ENCODE measurements at regions not wholly inside any gene's neighbourhood (a gene's known extent, or its start where the extent isn't known, plus 50 kb on each side); places are given as distances from the start of the nearest gene placed in this dataset.

DNA sequence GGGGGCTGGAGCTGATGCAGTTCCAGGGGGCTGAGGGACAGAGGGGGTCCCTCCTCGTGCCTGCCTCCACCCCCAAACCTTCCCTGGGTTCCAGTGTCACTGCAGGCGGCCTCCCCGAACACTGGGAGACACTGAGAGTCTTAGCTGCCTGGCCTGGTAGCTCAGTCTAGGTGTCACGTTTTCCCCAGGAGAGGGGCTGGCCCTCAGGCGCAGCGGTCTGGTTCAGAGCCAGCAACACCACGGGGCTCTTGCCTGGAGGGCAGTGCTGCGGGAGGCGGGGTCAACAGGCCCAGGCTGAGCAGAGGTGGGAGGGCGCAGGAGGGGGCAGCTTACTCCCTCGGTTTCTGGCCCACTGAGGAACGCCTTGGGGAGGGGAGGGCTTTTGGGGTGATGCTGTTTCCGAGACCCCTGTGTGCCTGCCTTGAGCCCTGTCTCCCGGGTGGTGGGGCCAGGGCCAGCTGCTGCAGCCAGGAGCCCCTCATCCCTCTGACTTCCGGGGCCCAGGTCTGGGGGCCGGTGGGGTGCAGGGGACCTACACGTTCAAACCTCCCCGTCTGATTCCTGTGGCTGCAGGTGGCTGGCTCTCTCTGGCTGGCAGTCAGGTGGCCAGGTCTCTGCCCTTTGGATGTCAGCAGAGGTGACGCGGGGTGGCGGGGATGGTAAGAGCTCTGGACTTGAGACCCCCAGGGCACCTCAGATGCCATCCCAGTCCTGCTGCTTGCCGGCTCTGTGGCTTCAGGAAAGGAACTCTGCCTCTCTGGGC lies 89.3 kb upstream of the GSE1 start:
- Mint-ChIP-seq H3K36me3 (ENCODE audit: low read depth, unreplicated experiment) (peaks cover 8% of the 10 kb centered on the region), H3K4me3 (ENCODE audit: unreplicated experiment) (no peak overlapping the region), H3K27ac (ENCODE audit: unreplicated experiment) (no peak overlapping the region), H3K27me3 (ENCODE audit: unreplicated experiment) (peaks cover 17% of the 10 kb centered on the region), H3K9me3 (ENCODE audit: unreplicated experiment) (no peaks in the 10 kb centered on the region), H3K4me1 (ENCODE audit: unreplicated experiment) (peaks cover 13% of the 10 kb centered on the region)
- DNase-seq (ENCODE audit: low spot score): no peak
- TF ChIP-seq, protein P1, sequence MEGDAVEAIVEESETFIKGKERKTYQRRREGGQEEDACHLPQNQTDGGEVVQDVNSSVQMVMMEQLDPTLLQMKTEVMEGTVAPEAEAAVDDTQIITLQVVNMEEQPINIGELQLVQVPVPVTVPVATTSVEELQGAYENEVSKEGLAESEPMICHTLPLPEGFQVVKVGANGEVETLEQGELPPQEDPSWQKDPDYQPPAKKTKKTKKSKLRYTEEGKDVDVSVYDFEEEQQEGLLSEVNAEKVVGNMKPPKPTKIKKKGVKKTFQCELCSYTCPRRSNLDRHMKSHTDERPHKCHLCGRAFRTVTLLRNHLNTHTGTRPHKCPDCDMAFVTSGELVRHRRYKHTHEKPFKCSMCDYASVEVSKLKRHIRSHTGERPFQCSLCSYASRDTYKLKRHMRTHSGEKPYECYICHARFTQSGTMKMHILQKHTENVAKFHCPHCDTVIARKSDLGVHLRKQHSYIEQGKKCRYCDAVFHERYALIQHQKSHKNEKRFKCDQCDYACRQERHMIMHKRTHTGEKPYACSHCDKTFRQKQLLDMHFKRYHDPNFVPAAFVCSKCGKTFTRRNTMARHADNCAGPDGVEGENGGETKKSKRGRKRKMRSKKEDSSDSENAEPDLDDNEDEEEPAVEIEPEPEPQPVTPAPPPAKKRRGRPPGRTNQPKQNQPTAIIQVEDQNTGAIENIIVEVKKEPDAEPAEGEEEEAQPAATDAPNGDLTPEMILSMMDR (IDR thresholded peaks at IDR 0.05; ENCODE audit: unreplicated experiment): no peak

DNA sequence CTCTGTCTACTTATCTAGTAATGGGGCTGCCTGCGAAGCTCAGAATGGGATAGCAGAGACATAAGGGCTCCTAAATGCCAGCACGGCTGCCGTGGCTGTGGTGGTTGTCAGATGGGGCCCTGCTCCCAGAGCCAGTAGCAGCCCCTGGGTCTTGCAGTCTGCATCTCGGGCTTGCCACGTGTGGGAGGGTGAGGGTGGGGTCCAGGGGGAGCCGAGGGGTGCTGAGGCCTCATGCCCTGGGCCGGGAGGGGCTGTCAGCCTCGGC lies 88.8 kb upstream of the GSE1 start:
- no peak for DNase-seq (ENCODE audit: low spot score)
- H3K4me1 Mint-ChIP-seq (ENCODE audit: unreplicated experiment): peaks cover 13% of the 10 kb centered on the region
- H3K27ac Mint-ChIP-seq (ENCODE audit: unreplicated experiment): no peak overlapping the region
- H3K4me3 Mint-ChIP-seq (ENCODE audit: unreplicated experiment): no peak overlapping the region
- H3K9me3 Mint-ChIP-seq (ENCODE audit: unreplicated experiment): no peaks in the 10 kb centered on the region
- peaks cover 15% of the 10 kb centered on the region for H3K27me3 Mint-ChIP-seq (ENCODE audit: unreplicated experiment)
- TF ChIP-seq, protein P1 (IDR thresholded peaks at IDR 0.05; ENCODE audit: unreplicated experiment): no peak
- H3K36me3 Mint-ChIP-seq (ENCODE audit: low read depth, unreplicated experiment): peaks cover 3% of the 10 kb centered on the region

DNA sequence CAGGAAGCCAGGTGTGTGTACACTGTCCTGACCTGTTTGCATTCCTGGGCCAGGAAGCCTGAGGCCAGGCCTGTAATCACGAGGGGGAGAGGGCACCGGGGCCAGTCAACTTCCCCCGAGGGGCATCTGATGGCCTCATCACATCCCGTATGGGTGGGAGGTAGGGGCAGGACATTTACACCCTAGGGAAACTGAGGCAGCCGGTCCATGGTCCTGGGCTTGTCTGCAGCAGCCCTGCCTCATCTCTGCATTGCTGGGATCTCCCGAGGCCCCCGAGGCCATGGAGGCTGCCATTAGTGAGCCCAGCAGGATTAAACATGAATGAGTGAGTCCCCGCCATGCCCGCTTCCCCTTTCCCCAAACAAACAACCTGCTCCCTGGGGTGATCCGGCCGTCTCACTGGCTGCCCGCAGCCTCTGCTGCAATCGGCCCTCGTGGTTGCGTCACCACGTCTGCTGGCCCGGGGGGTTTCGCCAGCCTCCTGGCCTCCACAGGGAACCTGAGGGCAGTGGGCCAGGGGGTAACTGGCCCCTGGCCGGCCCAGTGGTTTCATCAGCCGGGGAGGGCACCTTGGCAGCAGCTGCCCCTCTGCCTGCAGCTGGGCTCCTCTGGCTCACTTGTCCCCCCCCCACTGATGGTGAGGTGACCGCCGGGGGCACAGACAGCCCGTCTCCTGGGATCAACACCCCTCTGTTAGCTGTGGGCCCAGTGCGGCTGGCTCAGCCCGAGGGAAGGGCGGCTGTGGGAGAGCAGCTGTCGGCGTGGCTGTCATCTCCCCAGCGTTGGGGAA lies 88.3 kb upstream of the GSE1 start:
- Mint-ChIP-seq H3K27ac (ENCODE audit: unreplicated experiment) (no peak overlapping the region), H3K4me1 (ENCODE audit: unreplicated experiment) (peaks cover 13% of the 10 kb centered on the region), H3K27me3 (ENCODE audit: unreplicated experiment) (peaks cover 15% of the 10 kb centered on the region), H3K36me3 (ENCODE audit: low read depth, unreplicated experiment) (no peaks in the 10 kb centered on the region), H3K9me3 (ENCODE audit: unreplicated experiment) (no peaks in the 10 kb centered on the region), H3K4me3 (ENCODE audit: unreplicated experiment) (no peak overlapping the region)
- DNase-seq (ENCODE audit: low spot score): no peak
- TF ChIP-seq, protein P1 (IDR thresholded peaks at IDR 0.05; ENCODE audit: unreplicated experiment): no peak

DNA sequence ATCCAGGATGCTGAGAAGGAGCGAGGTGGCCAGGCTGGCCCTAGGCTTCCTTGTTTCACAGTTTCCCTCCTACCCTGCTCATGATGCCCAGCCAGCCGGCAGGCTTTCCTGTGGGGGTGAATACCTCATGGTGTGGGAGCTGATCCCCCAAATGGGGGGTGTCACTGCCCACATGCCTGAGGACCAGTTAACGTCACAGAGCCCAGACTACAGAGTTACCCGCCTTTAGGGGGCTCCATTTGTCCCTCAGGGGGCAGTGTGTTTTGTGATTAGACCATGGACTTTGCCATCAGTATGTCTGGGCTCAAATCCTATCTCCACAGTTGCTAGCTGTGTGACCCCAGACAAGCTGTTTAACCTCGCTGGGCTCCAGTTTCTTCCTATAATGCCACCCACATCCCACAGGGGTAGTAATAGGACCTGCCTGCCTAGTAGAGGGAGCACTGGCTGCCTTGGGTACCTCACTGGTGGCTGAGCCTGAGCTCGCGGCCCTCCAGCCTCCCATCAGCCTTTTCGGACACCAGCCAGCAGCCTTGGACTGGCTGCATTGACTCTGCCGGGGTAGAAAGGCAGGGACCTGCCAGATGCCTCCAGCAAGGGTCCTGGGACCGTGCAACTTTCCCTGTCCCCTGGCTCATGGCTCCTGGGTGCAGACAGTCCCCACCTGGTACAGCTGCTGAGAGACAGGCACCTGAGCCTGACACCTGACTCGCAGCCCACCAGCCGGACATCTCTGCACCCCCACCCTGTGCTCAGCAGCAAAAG lies 87.5 kb upstream of the GSE1 start:
- H3K4me3 Mint-ChIP-seq (ENCODE audit: unreplicated experiment): no peak overlapping the region
- peaks cover 15% of the 10 kb centered on the region for H3K4me1 Mint-ChIP-seq (ENCODE audit: unreplicated experiment)
- peaks cover 13% of the 10 kb centered on the region for H3K27me3 Mint-ChIP-seq (ENCODE audit: unreplicated experiment)
- no peaks in the 10 kb centered on the region for H3K36me3 Mint-ChIP-seq (ENCODE audit: low read depth, unreplicated experiment)
- H3K9me3 Mint-ChIP-seq (ENCODE audit: unreplicated experiment): no peaks in the 10 kb centered on the region
- TF ChIP-seq, protein P1 (IDR thresholded peaks at IDR 0.05; ENCODE audit: unreplicated experiment): no peak
- no peak overlapping the region for H3K27ac Mint-ChIP-seq (ENCODE audit: unreplicated experiment)
- DNase-seq (ENCODE audit: low spot score): no peak

Data from endothelial cell (in vitro differentiated cells).